WI38 (cell line): ENCODE measurements at regions not wholly inside any gene's neighbourhood (a gene's known extent, or its start where the extent isn't known, plus 50 kb on each side); places are given as distances from the start of the nearest gene placed in this dataset.

Experiments
- H3K4me3 ChIP-seq: 2 replicates; pipeline ENCODE4 v1.5.1; 2011; ENCODE audit warnings: low read depth, mild to moderate bottlenecking, control low read depth, low read length
- CTCF ChIP-seq: IDR thresholded peaks from 2 replicates; pipeline ENCODE4 v1.5.1; 2012; ENCODE audit warnings: low read depth, mild to moderate bottlenecking, control low read depth, low read length

- H3K4me3 ChIP-seq: no peak overlapping the region
- no peak for TF ChIP-seq CTCF
Observed at GRCh38 chr18:32548688-32549087, 78.0 kb upstream of the GAREM1 start.

GRCh38 chr18:32545631-32546030 is 74.9 kb upstream of the GAREM1 start:
- TF ChIP-seq CTCF: no peak
- no peak overlapping the region for H3K4me3 ChIP-seq

- no peak overlapping the region for H3K4me3 ChIP-seq
- TF ChIP-seq CTCF: no peak
Observed at GRCh38 chr18:32544088-32544487, 73.4 kb upstream of the GAREM1 start.

GRCh38 chr18:32542221-32542798 is 71.6 kb upstream of the GAREM1 start:
- no peak for TF ChIP-seq CTCF
- no peak overlapping the region for H3K4me3 ChIP-seq

- no peak overlapping the region for H3K4me3 ChIP-seq
- no peak for TF ChIP-seq CTCF
Observed at GRCh38 chr18:32530947-32531651, 60.4 kb upstream of the GAREM1 start.

- no peak for TF ChIP-seq CTCF
- H3K4me3 ChIP-seq: no peak overlapping the region
Observed at GRCh38 chr18:32529722-32530420, 59.2 kb upstream of the GAREM1 start.

GRCh38 chr18:32520771-32521170 is 50.1 kb upstream of the GAREM1 start:
- no peak overlapping the region for H3K4me3 ChIP-seq
- TF ChIP-seq CTCF: no peak
